ENCODE measurements at regions not wholly inside any gene's neighbourhood (a gene's known extent, or its start where the extent isn't known, plus 50 kb on each side); places are given as distances from the start of the nearest gene placed in this dataset.

GRCh38 chr22:48482771-48483170 is 1344.9 kb downstream of the BRD1 start:
- TF ChIP-seq POLR2AphosphoS5 (IDR thresholded peaks at IDR 0.05; ENCODE audit: borderline replicate concordance, low read depth, low read length) (no peak), EZH2 (IDR thresholded peaks at IDR 0.05) (no peak), FOXP2 (optimal IDR thresholded peaks at IDR 0.05; ENCODE audit: control extremely low read depth, extremely low read length, insufficient read depth) (no peak)
